Activated naive CD8-positive, alpha-beta T cell (primary cell): ENCODE measurements at regions not wholly inside any gene's neighbourhood (a gene's known extent, or its start where the extent isn't known, plus 50 kb on each side); places are given as distances from the start of the nearest gene placed in this dataset.
"Not testable (repeated sequence)": the region's sequence is repeated elsewhere in the genome, so short reads cannot be mapped to it uniquely, and the experiment has no call there.

Experiments
- H3K27ac Mint-ChIP-seq: one replicate; pipeline ENCODE4 v1.8.0; 2021; ENCODE audit warnings: mixed read lengths
- H3K27me3 Mint-ChIP-seq: one replicate; pipeline ENCODE4 v1.8.0; 2021; ENCODE audit warnings: mixed read lengths
- H3K36me3 Mint-ChIP-seq: one replicate; pipeline ENCODE4 v1.8.0; 2021; ENCODE audit warnings: mixed read lengths
- H3K4me1 Mint-ChIP-seq: one replicate; pipeline ENCODE4 v1.8.0; 2021; ENCODE audit warnings: low read depth, mixed read lengths
- H3K4me3 Mint-ChIP-seq: one replicate; pipeline ENCODE4 v1.8.0; 2021; ENCODE audit warnings: mild to moderate bottlenecking, mixed read lengths
- H3K9me3 Mint-ChIP-seq: one replicate; pipeline ENCODE4 v1.8.0; 2021; ENCODE audit warnings: low read depth, mixed read lengths

DNA sequence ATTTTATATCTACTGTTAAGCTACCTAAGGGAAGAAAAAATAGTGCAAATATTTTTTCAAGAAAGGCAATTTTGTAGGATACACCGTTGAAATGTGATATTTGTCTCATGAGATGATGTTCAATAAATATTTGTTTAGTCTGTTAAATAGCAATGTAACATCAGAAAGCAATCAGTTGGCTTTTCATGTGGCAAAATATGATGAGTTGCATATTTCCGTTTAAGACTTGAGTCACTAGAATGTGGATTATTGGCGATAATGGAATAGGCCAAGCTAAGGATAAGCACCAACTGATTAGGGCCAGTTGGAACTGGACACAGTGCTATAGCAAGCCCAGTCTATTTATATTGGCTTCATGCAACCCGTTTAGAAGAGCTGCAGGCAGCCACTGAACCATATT is 250.4 kb upstream of the SLC16A7 start:
- Mint-ChIP-seq H3K27ac (no peak overlapping the region), H3K9me3 (peaks cover 8% of the 10 kb centered on the region)

DNA sequence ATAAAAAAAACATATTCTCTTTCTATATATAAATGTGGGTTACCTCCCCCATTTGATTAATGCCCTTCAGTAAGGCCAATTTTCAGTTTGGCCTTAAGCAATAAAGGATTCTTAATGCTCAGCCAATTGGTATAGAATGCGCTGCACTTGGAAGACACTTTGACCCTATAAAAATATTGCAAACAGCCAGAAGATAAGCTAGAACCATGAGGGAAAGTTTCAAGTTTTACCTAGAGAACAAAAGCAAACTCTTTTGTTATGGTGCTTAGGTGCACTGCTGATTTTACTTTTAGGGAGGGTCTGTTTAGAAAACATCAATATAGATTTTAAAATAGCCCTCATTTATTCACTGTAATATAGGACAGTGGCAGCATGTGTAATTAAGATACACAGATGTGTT is 251.6 kb upstream of the SLC16A7 start:
- Mint-ChIP-seq H3K36me3 (no peaks in the 10 kb centered on the region), H3K27me3 (peaks cover 1% of the 10 kb centered on the region), H3K27ac (no peak overlapping the region), H3K4me3 (no peak overlapping the region), H3K4me1 (no peaks in the 10 kb centered on the region), H3K9me3 (peaks cover 12% of the 10 kb centered on the region)

More for the DNA sequence above, 250.4 kb upstream of the SLC16A7 start:
- Mint-ChIP-seq H3K4me1 (no peaks in the 10 kb centered on the region), H3K36me3 (no peaks in the 10 kb centered on the region), H3K27me3 (peaks cover 1% of the 10 kb centered on the region), H3K4me3 (no peak overlapping the region)

DNA sequence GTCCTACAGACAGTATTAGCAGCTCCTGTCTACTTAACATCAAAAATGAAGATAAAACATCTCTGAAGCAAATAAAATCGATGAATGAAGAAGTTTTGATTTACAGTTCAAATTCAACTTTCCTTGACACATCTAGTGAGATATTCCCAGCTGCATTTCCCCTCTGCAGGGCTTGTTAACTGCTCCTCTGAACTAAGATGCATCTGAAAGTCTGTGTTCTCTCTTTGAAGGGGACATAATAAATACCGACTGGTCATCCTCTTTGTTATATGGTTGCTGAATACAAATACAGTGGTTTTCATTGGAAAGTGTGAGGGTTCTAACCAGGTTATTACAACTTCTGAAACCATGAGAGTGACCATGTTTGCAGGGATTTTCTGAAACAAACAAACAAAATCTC is 266.4 kb upstream of the SLC16A7 start:
- Mint-ChIP-seq H3K27me3 (no peaks in the 10 kb centered on the region), H3K4me1 (no peaks in the 10 kb centered on the region), H3K27ac (no peak overlapping the region), H3K4me3 (no peak overlapping the region), H3K9me3 (no peaks in the 10 kb centered on the region), H3K36me3 (no peaks in the 10 kb centered on the region)

DNA sequence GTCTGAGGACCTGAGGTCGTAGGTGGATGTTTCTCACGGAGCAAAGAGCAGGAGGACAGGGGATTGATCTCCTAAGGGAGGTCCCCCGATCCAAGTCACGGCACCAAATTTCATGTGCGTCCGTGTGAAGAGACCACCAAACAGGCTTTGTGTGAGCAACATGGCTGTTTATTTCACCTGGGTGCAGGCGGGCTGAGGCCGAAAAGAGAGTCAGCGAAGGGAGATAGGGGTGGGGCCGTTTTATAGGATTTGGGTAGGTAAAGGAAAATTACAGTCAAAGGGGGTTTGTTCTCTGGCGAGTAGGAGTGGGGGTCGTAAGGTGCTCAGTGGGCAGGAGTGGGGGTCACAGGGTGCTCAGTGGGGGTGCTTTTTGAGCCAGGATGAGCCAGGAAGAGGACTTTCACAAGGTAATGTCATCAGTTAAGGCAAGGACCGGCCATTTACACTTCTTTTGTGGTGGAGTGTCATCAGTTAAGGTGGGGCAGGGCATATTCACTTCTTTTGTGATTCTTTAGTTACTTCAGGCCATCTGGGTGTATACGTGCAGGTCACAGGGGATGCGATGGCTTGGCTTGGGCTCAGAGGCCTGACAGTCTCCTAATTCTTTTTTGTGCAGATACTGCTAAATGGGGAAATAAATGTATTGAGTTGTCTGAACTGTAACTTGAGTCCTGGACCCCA is 267.3 kb upstream of the SLC16A7 start:
- not testable (repeated sequence) for H3K27ac Mint-ChIP-seq, H3K4me1 Mint-ChIP-seq, H3K9me3 Mint-ChIP-seq, H3K27me3 Mint-ChIP-seq, H3K36me3 Mint-ChIP-seq, H3K4me3 Mint-ChIP-seq

DNA sequence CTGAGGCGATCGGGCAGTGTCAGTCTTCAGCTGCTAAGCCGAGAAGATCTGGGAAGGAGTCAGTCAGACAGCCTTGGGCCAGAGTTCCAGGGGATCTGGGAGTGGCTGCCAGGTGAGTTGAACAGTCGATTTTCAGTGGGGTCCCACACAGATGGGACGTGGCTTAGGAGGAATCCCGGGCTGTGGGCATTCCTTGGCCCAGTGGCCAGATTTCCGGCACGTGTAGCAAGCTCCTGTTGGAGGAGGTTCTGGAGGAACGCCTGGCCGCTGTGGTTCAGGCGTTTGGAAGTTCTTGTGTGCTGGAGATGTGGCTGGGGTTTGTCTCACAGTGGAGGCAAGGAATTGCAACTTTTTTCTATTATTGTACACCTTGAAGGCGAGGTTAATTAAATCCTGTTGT is 269.4 kb upstream of the SLC16A7 start:
- H3K36me3 Mint-ChIP-seq, H3K27ac Mint-ChIP-seq, H3K4me1 Mint-ChIP-seq, H3K4me3 Mint-ChIP-seq, H3K9me3 Mint-ChIP-seq, H3K27me3 Mint-ChIP-seq: not testable (repeated sequence)

DNA sequence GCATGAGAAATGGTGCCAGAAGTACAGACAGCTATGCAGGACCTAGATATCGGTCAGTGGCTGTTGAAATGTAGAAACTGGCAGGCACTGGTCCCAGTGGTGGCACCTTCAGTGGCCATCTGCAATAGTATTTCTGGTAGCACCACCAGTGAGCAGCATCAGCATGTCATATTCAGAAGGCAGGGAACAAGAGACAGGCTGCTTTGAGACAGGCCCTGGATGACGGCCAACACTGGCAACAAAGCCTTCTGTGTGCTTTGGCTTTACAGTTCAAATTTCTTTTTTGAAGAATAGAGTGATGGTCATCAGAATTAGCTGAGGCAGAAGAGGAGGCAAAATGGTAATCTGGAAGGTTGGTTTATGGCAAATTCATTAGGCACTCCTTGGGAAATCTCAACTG is 273.4 kb upstream of the SLC16A7 start:
- H3K27me3 Mint-ChIP-seq, result no peaks in the 10 kb centered on the region
- no peak overlapping the region for H3K27ac Mint-ChIP-seq
- H3K9me3 Mint-ChIP-seq, result no peaks in the 10 kb centered on the region
- H3K4me3 Mint-ChIP-seq, result no peak overlapping the region
- no peaks in the 10 kb centered on the region for H3K36me3 Mint-ChIP-seq
- H3K4me1 Mint-ChIP-seq, result no peaks in the 10 kb centered on the region

DNA sequence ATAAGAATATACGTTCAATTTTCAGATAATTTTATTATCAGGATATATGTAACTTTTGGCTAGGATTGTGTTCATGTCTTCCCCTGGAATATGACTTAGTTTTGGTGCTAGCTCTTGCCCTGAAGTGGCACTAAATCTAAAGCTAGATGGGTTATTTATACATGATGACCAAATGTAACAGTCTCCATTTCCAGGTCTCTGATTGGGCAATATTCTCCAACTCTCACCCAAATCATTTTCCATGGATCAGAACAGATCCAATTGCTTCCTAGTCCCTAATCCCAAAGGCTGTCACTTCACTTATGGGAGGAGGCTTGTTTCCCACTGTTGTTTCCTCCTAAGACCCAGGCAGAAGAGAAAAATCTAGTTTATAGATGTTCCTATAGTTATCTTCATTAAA is 274.6 kb upstream of the SLC16A7 start:
- H3K4me1 Mint-ChIP-seq, result no peaks in the 10 kb centered on the region
- no peaks in the 10 kb centered on the region for H3K9me3 Mint-ChIP-seq
- H3K27me3 Mint-ChIP-seq, result no peaks in the 10 kb centered on the region

DNA sequence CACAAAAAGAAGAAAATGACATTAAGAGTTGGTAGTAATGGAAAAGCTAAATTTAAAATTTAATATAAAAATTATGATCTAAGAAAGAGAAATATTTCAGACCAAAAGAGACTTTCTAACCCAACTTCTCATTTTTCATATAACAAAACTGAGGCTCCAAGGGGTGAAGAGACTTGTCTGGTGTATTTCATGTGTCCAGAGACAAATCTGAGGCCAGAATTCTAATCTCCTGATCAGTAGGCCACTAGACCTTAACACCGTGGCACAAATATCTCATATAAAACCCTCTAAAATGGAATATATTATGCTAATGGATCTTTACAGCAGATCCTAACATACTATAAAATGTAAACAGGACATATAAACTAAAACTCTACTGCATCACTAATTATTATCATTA is 275.7 kb upstream of the SLC16A7 start:
- Mint-ChIP-seq H3K27ac (no peak overlapping the region), H3K27me3 (no peaks in the 10 kb centered on the region), H3K9me3 (no peaks in the 10 kb centered on the region), H3K36me3 (no peaks in the 10 kb centered on the region), H3K4me1 (no peaks in the 10 kb centered on the region), H3K4me3 (no peak overlapping the region)

More for the DNA sequence above, 274.6 kb upstream of the SLC16A7 start:
- Mint-ChIP-seq H3K27ac (no peak overlapping the region), H3K4me3 (no peak overlapping the region), H3K36me3 (no peaks in the 10 kb centered on the region)

DNA sequence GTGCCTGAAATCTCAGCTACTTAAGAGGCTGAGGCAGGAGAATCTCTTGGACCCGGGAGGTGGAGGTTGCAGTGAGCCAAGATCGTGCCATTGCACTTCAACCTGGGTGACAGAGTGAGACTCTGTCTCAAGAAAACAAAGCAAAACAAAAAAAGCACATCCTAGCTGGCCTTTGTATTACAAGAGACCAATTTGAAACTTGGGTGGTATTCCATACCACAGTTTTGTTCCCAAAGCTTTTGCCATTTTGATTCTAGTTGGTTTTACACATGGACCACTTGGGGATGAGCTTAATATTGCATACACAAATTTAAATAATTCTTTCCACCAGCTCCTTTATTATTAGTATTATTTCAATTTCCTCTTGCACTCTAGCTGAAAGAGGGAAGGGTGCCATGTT is 276.9 kb upstream of the SLC16A7 start:
- no peaks in the 10 kb centered on the region for H3K27me3 Mint-ChIP-seq
- H3K4me1 Mint-ChIP-seq, result no peaks in the 10 kb centered on the region
- no peak overlapping the region for H3K27ac Mint-ChIP-seq
- no peaks in the 10 kb centered on the region for H3K9me3 Mint-ChIP-seq
- no peaks in the 10 kb centered on the region for H3K36me3 Mint-ChIP-seq
- no peak overlapping the region for H3K4me3 Mint-ChIP-seq

DNA sequence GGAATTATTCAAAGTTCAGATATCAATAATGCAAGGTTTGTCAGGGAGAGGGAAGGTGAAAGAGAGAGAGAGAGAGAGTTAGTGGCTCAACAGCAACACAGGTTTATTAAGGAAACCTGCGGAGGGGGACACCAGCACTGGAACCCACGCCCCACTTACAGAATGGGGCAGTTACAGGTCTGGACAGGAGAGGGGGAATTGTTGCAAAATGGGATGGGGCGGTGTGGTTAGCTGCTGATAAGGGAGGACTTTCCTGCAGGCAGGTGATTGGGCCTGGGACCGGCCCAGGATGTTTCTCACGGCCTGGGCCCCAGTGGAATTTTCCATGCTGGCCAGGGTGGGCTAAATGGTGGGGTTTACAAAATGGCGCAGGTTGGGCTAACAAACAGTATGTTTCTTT is 278.2 kb upstream of the SLC16A7 start:
- H3K27me3 Mint-ChIP-seq, result no peaks in the 10 kb centered on the region
- H3K9me3 Mint-ChIP-seq, result no peaks in the 10 kb centered on the region
- no peak overlapping the region for H3K27ac Mint-ChIP-seq
- no peak overlapping the region for H3K4me3 Mint-ChIP-seq
- H3K36me3 Mint-ChIP-seq, result no peaks in the 10 kb centered on the region
- H3K4me1 Mint-ChIP-seq, result no peaks in the 10 kb centered on the region

DNA sequence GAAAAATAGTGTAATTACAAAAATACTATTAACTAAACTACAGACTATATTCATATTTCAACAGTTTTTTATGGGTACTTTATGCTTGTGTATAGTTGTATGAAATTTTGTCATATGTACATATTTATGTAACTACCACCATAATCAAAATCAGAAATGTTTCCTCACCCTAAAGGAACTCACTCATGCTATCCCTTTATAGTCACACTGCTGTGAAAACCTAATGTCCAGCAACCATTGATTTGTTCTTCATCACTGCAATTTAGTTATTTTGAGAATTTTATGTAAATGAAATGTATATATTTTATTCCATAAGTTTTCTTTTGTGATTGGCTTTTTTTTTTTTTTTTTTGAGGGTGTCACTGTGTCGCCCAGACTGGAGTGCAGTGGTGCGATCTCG is 278.9 kb upstream of the SLC16A7 start:
- no peaks in the 10 kb centered on the region for H3K27me3 Mint-ChIP-seq
- no peaks in the 10 kb centered on the region for H3K4me1 Mint-ChIP-seq
- no peaks in the 10 kb centered on the region for H3K9me3 Mint-ChIP-seq
- no peaks in the 10 kb centered on the region for H3K36me3 Mint-ChIP-seq
- no peak overlapping the region for H3K27ac Mint-ChIP-seq
- no peak overlapping the region for H3K4me3 Mint-ChIP-seq

DNA sequence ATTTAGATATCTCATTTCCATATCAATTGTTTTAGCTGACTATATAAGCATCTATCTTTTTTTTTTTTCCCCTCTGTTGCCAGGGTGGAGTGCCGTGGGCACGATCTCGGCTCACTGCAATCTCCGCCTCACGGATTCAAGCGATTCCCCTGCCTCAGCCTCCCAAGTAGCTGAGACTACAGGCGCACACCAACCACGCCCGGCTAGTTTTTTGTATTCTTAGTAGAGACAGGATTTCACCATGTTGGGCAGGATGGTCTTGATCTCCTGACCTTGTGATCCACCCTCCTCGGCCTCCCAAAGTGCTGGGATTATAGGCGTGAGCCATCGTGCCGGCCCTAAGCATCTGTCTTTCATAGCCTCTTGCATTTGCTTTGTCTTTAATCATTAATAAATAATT is 279.5 kb upstream of the SLC16A7 start:
- not testable (repeated sequence) for H3K27ac Mint-ChIP-seq, H3K9me3 Mint-ChIP-seq, H3K27me3 Mint-ChIP-seq, H3K4me3 Mint-ChIP-seq, H3K4me1 Mint-ChIP-seq, H3K36me3 Mint-ChIP-seq

DNA sequence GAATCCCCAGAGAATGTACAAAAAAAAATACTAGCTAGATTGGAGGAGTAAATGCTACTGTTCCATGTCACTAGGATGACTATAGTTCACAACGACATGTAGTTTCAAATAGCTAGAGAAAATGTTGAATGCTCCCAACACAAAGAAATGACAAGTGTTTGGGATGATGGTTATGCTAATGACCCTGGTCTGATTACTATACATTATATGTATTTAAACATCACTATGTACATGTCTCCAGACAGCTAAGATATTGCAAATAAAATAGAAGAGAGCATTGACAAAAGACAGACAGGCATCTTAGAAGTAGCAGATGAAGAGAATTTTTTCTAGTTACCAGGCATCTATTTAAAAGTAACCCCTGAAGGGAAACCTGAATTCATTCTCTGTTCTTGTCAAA is 281.6 kb upstream of the SLC16A7 start:
- H3K4me3 Mint-ChIP-seq, result no peak overlapping the region
- no peaks in the 10 kb centered on the region for H3K27me3 Mint-ChIP-seq
- H3K27ac Mint-ChIP-seq, result no peak overlapping the region
- no peaks in the 10 kb centered on the region for H3K4me1 Mint-ChIP-seq
- H3K9me3 Mint-ChIP-seq, result peaks cover 4% of the 10 kb centered on the region
- no peaks in the 10 kb centered on the region for H3K36me3 Mint-ChIP-seq

DNA sequence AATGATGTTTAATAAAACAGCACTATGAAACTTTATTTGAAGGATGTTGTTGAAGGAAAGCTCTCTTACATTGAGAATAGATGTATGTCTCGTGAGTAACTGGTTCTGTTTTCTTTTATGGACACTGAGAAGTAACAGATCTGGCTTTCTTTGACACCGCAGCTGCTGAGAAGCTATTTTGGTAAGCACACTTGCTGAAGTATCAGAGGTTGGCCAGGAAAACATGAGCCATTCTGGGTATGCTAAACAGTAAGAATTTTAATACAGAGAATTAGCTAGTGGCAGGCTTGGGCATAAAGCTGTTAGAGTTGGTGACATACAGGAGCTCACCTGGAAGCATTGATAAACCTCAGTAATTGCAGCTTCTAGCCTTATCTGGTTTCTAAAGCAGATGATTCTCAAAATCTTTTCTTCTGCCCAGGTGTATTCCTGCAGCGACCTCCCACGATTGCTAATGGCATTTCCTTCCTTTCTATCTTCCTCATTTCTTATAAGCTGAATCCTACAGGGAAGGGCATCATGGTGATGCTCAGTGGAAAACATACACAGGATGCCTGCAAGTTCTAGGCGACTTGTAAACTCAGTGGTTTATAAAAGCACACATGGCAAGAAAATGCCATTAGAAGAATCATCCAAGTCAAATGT is 291.6 kb upstream of the SLC16A7 start:
- H3K27ac Mint-ChIP-seq, result no peak overlapping the region
- no peaks in the 10 kb centered on the region for H3K36me3 Mint-ChIP-seq
- no peaks in the 10 kb centered on the region for H3K9me3 Mint-ChIP-seq
- no peaks in the 10 kb centered on the region for H3K4me1 Mint-ChIP-seq
- no peaks in the 10 kb centered on the region for H3K27me3 Mint-ChIP-seq
- H3K4me3 Mint-ChIP-seq, result no peak overlapping the region

DNA sequence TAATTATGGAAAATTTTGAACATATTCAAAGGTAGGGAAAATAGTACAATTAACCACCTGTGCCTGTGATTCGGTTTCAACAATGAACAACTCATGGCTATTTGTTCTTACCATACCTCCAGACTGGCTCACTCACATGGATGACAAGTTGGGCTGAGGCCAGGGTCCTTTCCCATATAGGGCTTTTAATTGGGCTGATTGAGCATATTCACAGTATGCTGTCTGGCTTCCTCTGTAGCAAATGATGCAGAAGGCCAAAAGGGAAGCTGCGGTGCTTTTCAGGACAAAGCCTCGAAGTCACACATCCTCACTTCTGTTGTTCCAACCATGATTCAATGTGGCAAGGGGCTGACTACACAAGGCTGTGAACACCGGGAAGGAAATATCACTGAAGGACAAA is 297.5 kb upstream of the SLC16A7 start:
- H3K4me3 Mint-ChIP-seq, result no peak overlapping the region
- H3K9me3 Mint-ChIP-seq, result peaks cover 7% of the 10 kb centered on the region
- no peak overlapping the region for H3K27ac Mint-ChIP-seq
- H3K4me1 Mint-ChIP-seq, result no peaks in the 10 kb centered on the region
- no peaks in the 10 kb centered on the region for H3K27me3 Mint-ChIP-seq
- no peaks in the 10 kb centered on the region for H3K36me3 Mint-ChIP-seq

DNA sequence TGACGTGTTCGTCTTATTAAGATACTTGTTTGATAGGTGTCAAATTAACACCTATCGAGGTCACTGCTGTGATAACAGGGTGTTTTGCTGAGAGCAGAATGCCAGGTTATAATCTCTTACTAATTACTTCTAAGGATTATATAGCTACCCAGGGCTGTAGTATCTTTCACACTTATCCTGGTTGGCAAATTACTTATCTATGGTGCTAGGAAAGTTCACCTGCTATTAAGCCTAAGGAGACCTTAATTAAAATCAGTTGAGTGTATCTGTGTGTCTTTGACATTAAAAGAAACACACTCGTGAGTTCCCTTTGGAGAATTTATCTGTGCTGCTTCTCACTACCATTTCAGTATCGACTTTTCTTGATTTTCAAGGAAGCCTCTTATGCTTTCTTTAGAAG is 301.6 kb upstream of the SLC16A7 start:
- Mint-ChIP-seq H3K9me3 (peaks cover 7% of the 10 kb centered on the region), H3K27ac (no peak overlapping the region), H3K4me1 (no peaks in the 10 kb centered on the region), H3K27me3 (no peaks in the 10 kb centered on the region), H3K36me3 (no peaks in the 10 kb centered on the region), H3K4me3 (no peak overlapping the region)
